Suppressor macrophage (primary cell): ENCODE measurements at regions not wholly inside any gene's neighbourhood (a gene's known extent, or its start where the extent isn't known, plus 50 kb on each side); places are given as distances from the start of the nearest gene placed in this dataset.
"Not testable (repeated sequence)": the region's sequence is repeated elsewhere in the genome, so short reads cannot be mapped to it uniquely, and the experiment has no call there.

ENCODE experiments used
- DNase-seq, 4 experiments: peaks; one replicate each; pipeline ENCODE4 v3.0.0-alpha.2; 2020 to 2022

- no peak for DNase-seq
Measured at GRCh38 chr13:85597790-85598500, 201.3 kb downstream of the SLITRK6 start.

DNA sequence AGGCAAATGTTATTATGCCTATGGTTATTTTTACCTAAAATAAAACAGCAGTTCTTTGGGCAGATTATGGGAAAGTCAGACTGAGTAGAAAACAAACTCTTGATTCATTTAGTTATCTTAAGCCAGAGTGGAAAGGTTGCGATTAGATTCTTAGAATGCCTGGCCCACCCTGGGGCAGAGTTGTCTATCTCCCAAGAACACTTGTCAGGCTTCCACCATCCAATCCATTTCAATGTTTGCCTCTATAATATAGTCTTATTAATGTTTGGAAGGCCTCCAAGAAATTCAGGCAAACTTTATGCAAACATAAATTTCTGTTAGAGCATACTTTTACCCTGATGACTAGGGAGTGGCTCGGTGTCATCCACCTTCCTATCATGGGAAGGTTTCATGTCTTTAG, 207.0 kb downstream of the SLITRK6 start:
- DNase-seq = no peak

- no peak for DNase-seq
Measured at GRCh38 chr13:85590231-85590931, 208.8 kb downstream of the SLITRK6 start.

- no peak for DNase-seq
Measured at GRCh38 chr13:85589021-85589420, 210.2 kb downstream of the SLITRK6 start.

DNA sequence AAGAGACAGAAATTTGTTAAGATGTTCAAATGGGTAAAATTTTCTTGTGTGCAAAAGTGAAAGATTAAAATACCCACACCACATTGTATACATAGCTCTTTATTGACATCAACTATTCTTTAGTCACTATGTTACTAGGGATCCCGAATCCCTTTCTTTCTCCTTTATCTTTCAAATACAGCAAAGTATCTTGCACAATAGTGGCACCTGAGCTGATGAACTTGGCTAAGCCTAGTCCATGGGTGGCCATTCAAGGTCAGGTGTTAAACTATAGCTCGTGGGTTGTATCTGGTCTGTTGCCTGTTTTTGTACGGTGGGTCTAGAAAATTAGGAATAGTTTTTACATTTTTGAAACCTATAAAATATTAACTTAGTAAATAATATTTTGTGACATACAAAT, 210.9 kb downstream of the SLITRK6 start:
- DNase-seq = no peak

DNA sequence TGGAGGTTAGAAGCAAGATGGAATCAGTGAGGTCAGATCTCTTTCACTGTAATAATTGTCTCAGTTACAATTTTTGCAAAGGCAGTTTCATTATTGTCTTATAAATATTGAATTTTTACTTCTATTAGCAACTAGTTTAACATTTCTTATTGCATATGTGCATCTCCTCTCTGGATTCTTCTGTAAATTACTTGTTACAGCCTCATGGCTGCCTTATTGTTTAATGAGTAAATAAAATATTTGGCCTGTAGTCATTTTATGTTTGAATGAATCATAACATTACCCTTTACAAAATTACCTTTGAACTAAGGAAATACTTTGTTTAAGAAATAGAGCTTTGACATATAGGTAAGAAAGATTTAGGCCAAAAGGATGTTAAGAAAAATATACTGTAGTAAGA, 212.4 kb downstream of the SLITRK6 start:
- no peak for DNase-seq

GRCh38 chr13:85586422-85586831, 212.8 kb downstream of the SLITRK6 start:
- no peak for DNase-seq

- no peak for DNase-seq
Measured at GRCh38 chr13:85582890-85583289, 216.3 kb downstream of the SLITRK6 start.

GRCh38 chr13:85575110-85575509, 224.1 kb downstream of the SLITRK6 start:
- DNase-seq = no peak

- DNase-seq = no peak
Measured at GRCh38 chr13:85567909-85568308, 231.3 kb downstream of the SLITRK6 start.

GRCh38 chr13:85565652-85566051, 233.6 kb downstream of the SLITRK6 start:
- DNase-seq = no peak

- no peak for DNase-seq
Measured at GRCh38 chr13:85564598-85564997, 234.6 kb downstream of the SLITRK6 start.

DNA sequence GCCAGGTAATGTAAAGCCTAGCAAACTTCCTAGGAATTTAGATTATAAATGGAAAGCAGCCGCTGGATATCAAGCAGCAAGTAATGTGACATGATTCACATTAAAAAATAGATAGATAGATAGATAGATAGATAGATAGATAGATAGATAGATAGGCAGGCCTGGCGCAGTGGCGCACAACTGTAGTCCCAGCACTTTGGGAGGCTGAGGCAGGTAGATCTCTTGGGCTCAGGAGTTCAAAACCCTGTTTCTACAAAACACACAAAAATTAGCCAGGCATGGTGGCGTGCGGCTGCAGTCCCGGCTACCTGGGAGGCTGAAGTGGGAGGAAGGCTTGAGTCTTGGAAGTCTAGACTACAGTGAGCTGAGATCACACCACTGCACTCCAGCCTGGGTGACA, 236.9 kb downstream of the SLITRK6 start:
- no peak for DNase-seq

GRCh38 chr13:85557691-85558467, 241.3 kb downstream of the SLITRK6 start:
- no peak for DNase-seq

DNA sequence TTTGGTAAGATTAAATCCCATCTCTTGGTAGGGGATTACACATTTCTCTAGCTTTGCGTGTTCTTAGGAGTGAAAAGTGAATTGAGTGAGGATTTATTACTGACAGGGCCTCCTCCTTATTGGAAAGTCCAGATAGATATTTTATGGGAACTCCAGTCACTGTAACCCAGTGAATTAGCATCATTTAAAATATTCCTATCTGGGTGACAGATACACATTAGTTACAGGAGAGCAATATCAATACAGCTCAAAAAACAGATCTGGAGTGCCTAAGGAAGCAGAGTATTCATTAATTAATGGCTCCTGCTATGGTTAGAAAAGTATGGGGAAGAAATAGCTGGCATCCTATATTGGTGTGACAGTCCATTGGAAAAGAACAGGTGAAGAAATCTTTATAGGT, 248.2 kb downstream of the SLITRK6 start:
- DNase-seq = no peak

DNA sequence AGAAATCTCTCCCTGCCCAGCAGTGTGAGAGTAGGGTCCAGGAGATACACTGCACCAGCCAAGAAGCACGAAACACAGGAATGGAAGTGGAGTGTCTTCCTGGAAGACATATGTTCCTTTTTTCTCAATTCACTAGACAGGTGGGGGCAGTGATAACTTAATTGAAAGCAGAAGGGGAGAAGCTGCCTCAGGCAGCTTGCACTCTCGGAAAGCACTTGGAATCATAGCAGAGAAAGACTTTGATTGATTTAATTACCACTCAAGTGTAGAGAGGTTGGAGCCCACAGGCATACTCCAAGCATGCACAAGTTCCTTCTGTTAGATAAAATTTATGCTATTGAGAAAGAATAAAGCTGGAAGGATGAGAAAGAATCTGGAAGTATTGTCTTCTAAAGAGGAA, 249.4 kb downstream of the SLITRK6 start:
- DNase-seq = no peak

- DNase-seq = not testable (repeated sequence)
Measured at GRCh38 chr13:85548845-85549244, 250.4 kb downstream of the SLITRK6 start.

GRCh38 chr13:85545771-85546170, 253.4 kb downstream of the SLITRK6 start:
- DNase-seq = no peak

- DNase-seq = no peak
Measured at GRCh38 chr13:85544756-85545155, 254.5 kb downstream of the SLITRK6 start.

- DNase-seq = no peak
Measured at GRCh38 chr13:85543144-85543543, 256.1 kb downstream of the SLITRK6 start.

- no peak for DNase-seq
Measured at GRCh38 chr13:85541476-85541875, 257.7 kb downstream of the SLITRK6 start.

DNA sequence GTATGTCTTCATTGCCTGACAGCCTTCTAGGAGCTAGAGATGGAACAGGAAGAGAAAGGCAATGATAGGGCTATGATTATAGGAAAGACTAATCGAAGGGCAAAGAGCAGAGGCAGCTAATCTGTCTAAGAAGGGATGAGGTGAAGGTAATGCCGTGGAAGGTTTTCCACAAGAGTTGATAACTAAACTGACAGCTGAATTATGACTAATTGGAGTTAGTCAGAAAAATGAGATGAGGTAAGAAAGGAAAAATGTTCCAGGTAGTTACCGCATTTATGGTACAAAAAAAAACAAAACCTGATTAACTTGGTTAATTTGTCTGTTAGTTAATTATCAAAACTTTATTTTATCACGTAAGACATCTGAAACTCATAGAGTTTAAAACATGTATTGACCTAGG, 260.3 kb downstream of the SLITRK6 start:
- DNase-seq = no peak

DNA sequence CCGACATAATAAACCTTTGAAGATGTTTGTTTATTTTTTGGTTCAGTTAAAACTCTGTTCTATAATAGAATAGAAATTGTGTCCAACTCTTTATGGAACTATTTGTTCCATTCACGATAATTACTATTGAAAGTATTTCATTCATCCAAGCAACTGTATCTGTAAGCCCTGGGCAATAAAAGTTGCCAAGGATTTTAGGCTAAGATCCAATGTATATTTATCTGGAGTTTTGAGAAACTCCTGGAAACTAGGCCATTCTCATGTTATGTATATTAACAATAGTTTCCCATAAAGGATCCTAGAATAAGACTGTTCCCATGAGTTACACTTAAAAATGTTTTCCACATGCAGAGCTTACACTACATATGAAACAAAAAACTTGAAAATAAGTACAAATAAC, 261.6 kb downstream of the SLITRK6 start:
- DNase-seq = no peak

GRCh38 chr13:85536706-85537105, 262.5 kb downstream of the SLITRK6 start:
- no peak for DNase-seq
